Mucosa of gallbladder (tissue), 1 donor: ENCODE measurements at regions not wholly inside any gene's neighbourhood (a gene's known extent, or its start where the extent isn't known, plus 50 kb on each side); places are given as distances from the start of the nearest gene placed in this dataset.

Experiments used
- DNase-seq: peaks from one replicate; pipeline ENCODE4 v3.0.0-alpha.2; 2020; ENCODE audit warnings: low spot score
- donor health status: DM: no; HTN: no; CAD: no.

DNA sequence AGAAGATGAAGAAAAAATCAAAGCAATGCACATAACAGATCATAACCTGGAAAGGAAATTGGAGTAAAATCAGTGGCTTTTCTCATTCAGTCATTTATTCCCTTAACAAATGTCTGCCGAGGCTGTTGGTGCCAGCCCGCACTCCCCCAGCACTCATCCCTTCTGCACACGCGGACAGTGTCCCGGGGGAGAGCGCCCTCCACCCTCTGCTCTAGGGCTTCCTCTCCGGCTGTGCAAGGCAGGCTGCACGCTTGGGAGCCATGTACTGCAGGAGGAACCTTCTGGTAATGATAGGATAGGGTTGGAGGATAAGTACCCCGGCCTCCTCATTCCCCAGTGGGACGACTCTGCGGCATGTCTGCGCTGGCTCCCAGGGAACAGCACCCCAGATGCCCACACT is 134.5 kb downstream of the PAX1 start:
- no peak for DNase-seq

GRCh38 chr20:21836346-21836745 is 130.9 kb downstream of the PAX1 start:
- DNase-seq = no peak

DNA sequence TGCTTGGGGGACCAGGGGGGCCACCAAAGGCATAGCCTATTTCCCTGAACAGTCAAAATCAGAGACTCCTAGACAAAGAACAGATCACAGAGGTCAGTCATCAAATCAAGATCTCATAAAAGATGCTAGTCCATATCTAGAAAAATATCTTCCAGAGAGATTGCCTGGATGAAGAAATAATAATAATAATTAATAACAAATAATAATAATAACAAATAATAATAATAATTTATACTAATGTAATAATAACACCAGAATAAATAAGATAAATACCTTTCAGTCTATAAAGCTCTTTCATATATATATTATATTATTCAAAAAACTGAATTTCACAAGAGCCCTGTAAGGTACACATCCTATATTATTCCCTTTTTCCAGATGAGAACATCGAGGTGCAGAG is 129.6 kb downstream of the PAX1 start:
- no peak for DNase-seq

GRCh38 chr20:21832442-21833385 is 127.2 kb downstream of the PAX1 start:
- DNase-seq = no peak

- DNase-seq = no peak
These were observed 121.5 kb downstream of the PAX1 start for GRCh38 chr20:21826976-21827375.

DNA sequence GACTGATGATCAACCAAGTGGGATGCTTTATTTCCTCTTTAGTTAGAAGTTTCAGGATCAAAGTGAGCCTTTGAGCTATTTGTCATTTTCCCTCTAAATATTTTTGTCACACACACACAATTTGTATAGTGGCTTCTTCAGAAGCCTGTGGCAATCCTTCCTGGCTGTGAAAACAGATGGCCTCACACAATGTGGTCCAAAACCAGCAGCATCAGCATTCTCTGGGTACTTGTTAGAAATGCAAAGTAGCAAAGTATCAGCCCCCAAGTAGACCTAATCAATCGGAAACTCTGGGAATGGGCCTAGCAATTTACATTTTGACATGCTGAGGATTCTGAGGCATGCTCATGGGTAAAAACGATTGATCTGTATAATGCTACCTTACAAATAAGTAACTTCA is 115.9 kb downstream of the PAX1 start:
- DNase-seq = no peak

GRCh38 chr20:21820688-21821087 is 115.2 kb downstream of the PAX1 start:
- no peak for DNase-seq

DNA sequence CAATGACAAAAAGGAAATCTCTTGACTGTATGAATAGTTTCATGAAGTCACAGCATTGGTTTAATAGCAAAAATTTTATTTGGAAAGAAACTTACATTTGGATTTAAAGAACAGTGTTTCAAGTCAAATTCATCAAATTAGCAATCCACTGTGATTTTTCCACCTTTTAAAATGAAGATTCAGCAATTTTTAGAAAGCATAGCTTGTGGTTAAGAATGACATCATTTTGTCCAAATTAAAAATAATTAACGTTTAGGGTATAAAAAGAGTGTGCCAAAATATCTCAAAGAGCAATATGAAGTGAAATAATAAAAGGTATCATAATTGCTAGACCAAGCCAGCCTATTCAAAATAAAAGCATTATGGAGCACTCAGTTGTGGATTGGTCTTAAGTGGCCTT is 114.6 kb downstream of the PAX1 start:
- no peak for DNase-seq

DNA sequence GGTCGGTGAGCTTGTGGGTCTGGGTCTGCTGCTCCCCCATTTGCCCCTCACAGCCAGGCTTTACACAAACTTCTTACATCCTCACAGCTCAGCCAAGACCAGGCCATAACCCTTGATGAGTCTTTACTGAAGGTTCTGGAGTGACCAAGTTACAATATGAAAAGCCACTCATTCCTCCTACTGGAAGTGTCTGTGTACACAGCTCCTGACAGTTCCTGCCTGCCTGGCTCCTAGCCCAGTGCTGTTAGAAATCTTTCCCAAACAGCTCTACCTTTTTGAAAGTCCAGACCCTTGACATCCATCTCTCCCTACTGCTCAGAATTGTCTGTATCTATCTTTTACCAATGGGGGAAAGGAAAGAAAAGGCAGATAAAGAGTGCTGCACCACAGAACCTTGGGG is 106.9 kb downstream of the PAX1 start:
- no peak for DNase-seq

- DNase-seq = no peak
These were observed 104.6 kb downstream of the PAX1 start for GRCh38 chr20:21809961-21810523.

GRCh38 chr20:21808863-21809664 is 103.6 kb downstream of the PAX1 start:
- peak; percentile 19 for DNase-seq

DNA sequence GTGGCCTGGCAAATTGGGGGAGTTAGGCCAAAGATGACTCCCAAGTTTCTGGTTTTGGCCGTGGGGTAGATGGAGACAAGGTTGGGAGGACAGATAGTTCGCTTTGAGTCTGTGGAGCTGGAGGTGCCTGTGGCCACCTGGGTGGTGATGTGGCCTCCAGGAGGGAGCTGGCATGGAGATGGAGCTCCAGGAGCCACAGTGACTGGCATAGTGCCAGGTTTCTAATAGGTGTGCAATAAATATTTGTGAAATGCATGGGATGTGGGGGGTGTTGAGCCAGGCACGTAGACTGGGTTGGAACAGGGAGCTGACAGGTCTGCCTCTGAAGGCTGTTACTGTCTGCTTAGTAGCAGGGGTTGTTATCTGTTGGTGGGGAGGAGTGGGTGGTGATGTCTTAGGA is 102.7 kb downstream of the PAX1 start:
- no peak for DNase-seq

GRCh38 chr20:21804802-21805201 is 99.3 kb downstream of the PAX1 start:
- DNase-seq = no peak

DNA sequence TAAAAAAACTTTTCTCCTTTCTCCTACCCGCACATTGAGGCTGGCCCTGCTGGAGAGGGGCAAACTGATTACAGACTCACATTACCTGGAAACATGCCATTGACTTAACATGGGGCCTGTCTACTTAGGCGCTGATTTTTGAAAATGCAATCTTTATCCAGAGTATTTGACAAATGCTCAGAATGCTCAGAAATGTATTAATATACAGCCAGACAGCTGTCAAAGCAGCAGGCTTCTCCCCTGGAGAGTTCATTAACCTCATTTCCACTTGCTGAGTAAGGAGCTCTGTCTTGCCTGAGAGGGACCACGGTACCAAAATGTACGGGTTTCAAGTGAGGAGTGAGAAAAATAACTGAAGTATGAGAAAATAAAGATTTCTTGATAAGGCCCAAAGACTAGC is 95.7 kb downstream of the PAX1 start:
- DNase-seq = no peak

DNA sequence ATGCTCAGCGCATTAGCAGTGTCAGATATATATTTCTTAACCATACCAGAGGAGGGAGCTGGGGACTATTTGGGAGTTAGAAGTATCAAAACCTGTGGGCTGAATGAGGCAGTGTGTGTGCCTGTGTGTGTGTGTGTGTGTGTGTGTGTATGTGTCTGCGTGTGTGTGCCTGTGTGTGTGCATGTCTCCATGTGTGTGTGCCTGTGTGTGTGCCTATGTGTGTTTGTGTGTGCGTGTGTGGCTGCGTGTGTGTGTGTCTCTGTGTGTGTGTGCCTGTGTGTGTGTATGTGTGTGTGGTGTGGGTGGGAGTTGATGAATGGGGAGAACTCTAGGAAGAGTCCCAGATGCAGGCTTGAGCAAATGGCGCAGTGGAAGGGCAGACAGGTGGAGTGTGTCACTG is 92.9 kb downstream of the PAX1 start:
- no peak for DNase-seq

GRCh38 chr20:21796059-21796458 is 90.6 kb downstream of the PAX1 start:
- no peak for DNase-seq

DNA sequence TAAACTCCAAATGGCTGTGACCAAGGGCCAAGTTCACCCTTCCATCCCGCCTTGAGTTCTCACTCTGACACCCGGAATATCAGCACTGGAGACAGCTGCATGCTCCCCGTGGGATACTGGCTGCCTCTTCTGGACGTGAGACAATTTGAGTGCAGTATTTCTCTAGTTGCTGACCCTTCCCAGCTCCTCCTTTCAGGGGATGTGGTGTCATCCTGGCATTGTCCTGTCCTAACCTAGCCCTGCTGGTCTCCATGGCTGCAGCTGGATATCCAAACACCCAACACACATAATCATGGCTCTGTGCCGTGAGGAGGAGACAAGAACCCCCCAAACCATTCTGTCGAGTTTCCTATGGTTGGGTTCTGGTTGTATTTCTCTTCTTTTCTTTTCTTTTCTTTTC is 82.6 kb downstream of the PAX1 start:
- DNase-seq = no peak

GRCh38 chr20:21781446-21782075 is 76.1 kb downstream of the PAX1 start:
- no peak for DNase-seq

GRCh38 chr20:21780528-21780927 is 75.1 kb downstream of the PAX1 start:
- no peak for DNase-seq
